SU-DHL-6 (cell line): ENCODE measurements at regions not wholly inside any gene's neighbourhood (a gene's known extent, or its start where the extent isn't known, plus 50 kb on each side); places are given as distances from the start of the nearest gene placed in this dataset.

Experiments
- CTCF ChIP-seq: fragments of 200-600 bp; sonication (generic); IDR thresholded peaks from one replicate; pipeline ENCODE4 v1.5.1; 2017; ENCODE audit warnings: antibody characterized with exemption, mild to moderate bottlenecking, low read length, moderate library complexity; ENCODE audit not compliant: insufficient read depth, poor library complexity, severe bottlenecking
- EZH2phosphoT487 ChIP-seq: fragments of 200-600 bp; sonication (generic), shearing (Covaris generic); conservative IDR thresholded peaks from 2 replicates; pipeline ENCODE4 v1.6.1; 2018; ENCODE audit warnings: mild to moderate bottlenecking, antibody characterized with exemption, low read length, moderate library complexity, mixed read lengths

DNA sequence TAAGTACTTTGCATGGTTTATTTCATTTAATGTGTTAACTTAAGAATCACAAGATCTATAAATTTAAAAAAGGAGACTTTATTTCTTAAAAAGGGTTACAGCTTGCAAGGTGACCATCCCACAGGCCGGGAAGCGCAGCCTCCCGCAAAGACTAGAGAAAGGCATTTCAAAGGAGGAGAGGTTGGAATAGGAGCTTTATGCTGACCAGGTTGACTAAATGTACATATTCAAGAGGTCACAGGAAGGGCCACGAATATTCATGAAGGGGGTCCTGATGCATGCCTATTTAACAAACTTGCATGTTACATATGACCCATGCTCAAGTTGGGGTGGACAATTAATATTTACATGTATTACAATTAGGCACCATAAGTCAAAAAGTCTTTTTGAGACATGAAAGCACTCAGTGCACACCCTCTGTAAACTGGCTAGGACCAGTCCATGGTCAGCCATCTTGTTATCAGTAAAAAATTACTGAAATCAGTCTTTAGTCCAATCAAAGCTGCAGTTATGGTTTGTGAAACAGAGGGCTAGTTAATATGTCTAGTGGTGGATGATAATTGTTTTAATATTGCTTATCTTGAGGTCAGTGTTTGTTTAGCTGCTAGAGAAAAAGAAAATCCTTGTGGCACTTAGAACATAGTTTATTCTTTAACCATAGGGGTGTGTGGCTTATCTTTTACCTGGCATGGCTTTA lies 169.3 kb downstream of the KCNE4 start:
- TF ChIP-seq CTCF = no peak
- TF ChIP-seq EZH2phosphoT487 = no peak
